Epidermal melanocyte (primary cell): ENCODE measurements at regions not wholly inside any gene's neighbourhood (a gene's known extent, or its start where the extent isn't known, plus 50 kb on each side); places are given as distances from the start of the nearest gene placed in this dataset.

Source experiments
- DNase-seq: peaks from one replicate; pipeline ENCODE4 v3.0.0; 2011; ENCODE audit warnings: low spot score; ENCODE audit not compliant: insufficient read length

- DNase-seq: no peak
Observed at GRCh38 chr7:42385912-42386311, 148.9 kb upstream of the GLI3 start.

- DNase-seq: no peak
Observed at GRCh38 chr7:42381161-42381560, 144.2 kb upstream of the GLI3 start.

- peak; percentile 19 for DNase-seq
Observed at GRCh38 chr7:42380401-42380800, 143.4 kb upstream of the GLI3 start.

- DNase-seq: no peak
Observed at GRCh38 chr7:42378149-42378548, 141.1 kb upstream of the GLI3 start.

GRCh38 chr7:42373285-42373684 lies 136.3 kb upstream of the GLI3 start:
- DNase-seq: no peak

GRCh38 chr7:42372479-42372878 lies 135.5 kb upstream of the GLI3 start:
- DNase-seq: no peak

- no peak for DNase-seq
Observed at GRCh38 chr7:42359946-42360345, 122.9 kb upstream of the GLI3 start.

- no peak for DNase-seq
Observed at GRCh38 chr7:42351316-42351935, 114.4 kb upstream of the GLI3 start.

- no peak for DNase-seq
Observed at GRCh38 chr7:42350801-42351200, 113.8 kb upstream of the GLI3 start.

GRCh38 chr7:42348631-42349030 lies 111.6 kb upstream of the GLI3 start:
- no peak for DNase-seq

- DNase-seq: no peak
Observed at GRCh38 chr7:42348071-42348470, 111.1 kb upstream of the GLI3 start.

- DNase-seq: no peak
Observed at GRCh38 chr7:42347616-42348015, 110.6 kb upstream of the GLI3 start.

- DNase-seq: no peak
Observed at GRCh38 chr7:42345478-42346299, 108.7 kb upstream of the GLI3 start.

- DNase-seq: no peak
Observed at GRCh38 chr7:42344198-42344755, 107.3 kb upstream of the GLI3 start.

GRCh38 chr7:42342381-42342780 lies 105.4 kb upstream of the GLI3 start:
- DNase-seq: no peak

GRCh38 chr7:42340436-42340835 lies 103.4 kb upstream of the GLI3 start:
- DNase-seq: no peak

- DNase-seq: no peak
Observed at GRCh38 chr7:42338916-42339540, 102.0 kb upstream of the GLI3 start.

- no peak for DNase-seq
Observed at GRCh38 chr7:42338231-42338915, 101.4 kb upstream of the GLI3 start.

GRCh38 chr7:42337225-42337905 lies 100.4 kb upstream of the GLI3 start:
- no peak for DNase-seq

- no peak for DNase-seq
Observed at GRCh38 chr7:42332605-42333222, 95.7 kb upstream of the GLI3 start.

- DNase-seq: no peak
Observed at GRCh38 chr7:42319631-42320030, 82.6 kb upstream of the GLI3 start.
